H1 (cell line): ENCODE measurements at regions not wholly inside any gene's neighbourhood (a gene's known extent, or its start where the extent isn't known, plus 50 kb on each side); places are given as distances from the start of the nearest gene placed in this dataset.

Experiments
- CTCF ChIA-PET: fragments of 300-600 bp; sonication (Branson Sonifier 250); formaldehyde crosslinking; loops from one replicate; lab custom pipeline; 2021; ENCODE audit not compliant: partially characterized antibody; lab: Charles Lee
- POLR2A ChIA-PET: fragments of 300-600 bp; sonication (Branson Sonifier 250); formaldehyde crosslinking; loops from one replicate; lab custom pipeline; 2021; ENCODE audit warnings: inconsistent platforms; ENCODE audit not compliant: partially characterized antibody; lab: Charles Lee
- DNase-seq, 2 experiments: peaks; one replicate each; pipeline versions ENCODE4 v3.0.0 to v3.0.0-alpha.2; 2010 to 2022; ENCODE audit warnings: low spot score in 2 of 2, low read depth in 1 of 2, mixed read lengths in 1 of 2
- FAIRE-seq: peaks from 2 replicates; lab custom pipeline; 2011; peaks lifted over from hg19 to GRCh38; lab: Jason Lieb, UNC
- H2AFZ ChIP-seq: 2 replicates; pipeline ENCODE4 v1.8.1; 2012; ENCODE audit warnings: low read length, inconsistent platforms
- H2AK5ac ChIP-seq: 2 replicates; pipeline ENCODE4 v1.6.1; 2013; ENCODE audit warnings: low read depth, low read length
- H2BK120ac ChIP-seq: replicated peaks from 2 replicates; pipeline ENCODE3; 2013; ENCODE audit warnings: low read depth, low read length, inconsistent platforms
- H2BK12ac ChIP-seq: 2 replicates; pipeline ENCODE4 v1.6.1; 2013; ENCODE audit warnings: low read depth, low read length
- H2BK15ac ChIP-seq: 2 replicates; pipeline ENCODE4 v1.6.1; 2013; ENCODE audit warnings: low read length
- H2BK20ac ChIP-seq: 2 replicates; pipeline ENCODE4 v1.6.1; 2013; ENCODE audit warnings: low read length
- H2BK5ac ChIP-seq: 2 replicates; pipeline ENCODE4 v1.6.1; 2013; ENCODE audit warnings: low read depth, low read length
- H3K14ac ChIP-seq: 2 replicates; pipeline ENCODE4 v1.6.1; 2013; ENCODE audit warnings: inconsistent platforms; ENCODE audit not compliant: insufficient read length
- H3K18ac ChIP-seq: 2 replicates; pipeline ENCODE4 v1.6.1; 2013; ENCODE audit warnings: low read length; ENCODE audit errors: extremely low read depth
- H3K23ac ChIP-seq: 2 replicates; pipeline ENCODE4 v1.6.1; 2013; ENCODE audit warnings: inconsistent platforms; ENCODE audit not compliant: insufficient read length
- H3K23me2 ChIP-seq: 2 replicates; pipeline ENCODE4 v1.6.1; 2013; ENCODE audit warnings: low read depth, low read length
- H3K27ac ChIP-seq: 2 replicates; pipeline ENCODE4 v1.6.1; 2011; ENCODE audit warnings: low read depth, low read length, inconsistent platforms
- H3K27me3 ChIP-seq, 4 experiments: replicated peaks in 1 of 4; 1 replicate in 1 of 4; 2 replicates in 3 of 4; pipeline versions ENCODE4 v1.6.1 to v1.8.1; 2011 to 2013; ENCODE audit warnings: low read length in 3 of 4, mild to moderate bottlenecking in 3 of 4, inconsistent platforms in 2 of 4, mixed read lengths in 2 of 4, moderate library complexity in 1 of 4; ENCODE audit not compliant: control insufficient read depth in 3 of 4, insufficient read depth in 3 of 4; ENCODE audit errors: extremely low read depth in 1 of 4
- H3K36me3 ChIP-seq, 4 experiments: 2 replicates each; pipeline versions ENCODE4 v1.6.1 to v1.8.1; 2011 to 2013; ENCODE audit warnings: mild to moderate bottlenecking in 4 of 4, low read length in 3 of 4, moderate library complexity in 2 of 4, control low read depth in 1 of 4, inconsistent platforms in 1 of 4; ENCODE audit not compliant: insufficient read depth in 4 of 4, control insufficient read depth in 2 of 4
- H3K4ac ChIP-seq: replicated peaks from 2 replicates; pipeline ENCODE3; 2013; ENCODE audit warnings: low read length, low read depth, mixed read lengths, inconsistent platforms; ENCODE audit not compliant: insufficient read length
- H3K4me1 ChIP-seq, 4 experiments: replicated peaks in 1 of 4; 1 replicate in 1 of 4; 2 replicates in 3 of 4; pipeline versions ENCODE4 v1.6.1 to v1.8.1; 2011 to 2013; ENCODE audit warnings: low read length in 3 of 4, inconsistent platforms in 2 of 4, mixed read lengths in 1 of 4; ENCODE audit not compliant: insufficient read depth in 4 of 4, control insufficient read depth in 3 of 4
- H3K4me2 ChIP-seq, 2 experiments: 2 replicates each; pipeline versions ENCODE4 v1.6.1 to v1.8.1; 2011 to 2013; ENCODE audit warnings: low read depth in 2 of 2, low read length in 2 of 2, control low read depth in 1 of 2, inconsistent platforms in 1 of 2, mild to moderate bottlenecking in 1 of 2; ENCODE audit not compliant: insufficient read depth in 1 of 2
- H3K4me3 ChIP-seq, 4 experiments: fragments of 200-600, 300-600 bp in 1 of 4; sonication (generic), shearing (Covaris generic), sonication (Bioruptor Twin) in 1 of 4; 2 replicates each; pipeline versions ENCODE4 v1.5.1 to v1.8.1; 2011 to 2016; ENCODE audit warnings: low read length in 4 of 4, low read depth in 3 of 4, control low read depth in 2 of 4, inconsistent platforms in 2 of 4, mild to moderate bottlenecking in 2 of 4, mixed read lengths in 1 of 4, moderate library complexity in 1 of 4; ENCODE audit not compliant: insufficient read depth in 2 of 4; ENCODE audit errors: extremely low read depth in 1 of 4
- H3K56ac ChIP-seq: replicated peaks from 2 replicates; pipeline ENCODE3; 2013; ENCODE audit warnings: low read depth, mild to moderate bottlenecking, mixed read lengths, low read length, inconsistent platforms; ENCODE audit not compliant: insufficient read length
- H3K79me1 ChIP-seq: 2 replicates; pipeline ENCODE4 v1.6.1; 2013; ENCODE audit warnings: low read depth, low read length, control low read depth
- H3K79me2 ChIP-seq, 2 experiments: 2 replicates each; pipeline versions ENCODE4 v1.6.1 to v1.8.1; 2012 to 2013; ENCODE audit warnings: low read length in 2 of 2, mild to moderate bottlenecking in 2 of 2, inconsistent platforms in 1 of 2; ENCODE audit not compliant: insufficient read depth in 2 of 2, control insufficient read depth in 1 of 2
- H3K9ac ChIP-seq, 4 experiments: replicated peaks in 1 of 4; 1 replicate in 1 of 4; 2 replicates in 3 of 4; pipeline versions ENCODE4 v1.6.1 to v1.8.1; 2011 to 2013; ENCODE audit warnings: low read depth in 3 of 4, low read length in 3 of 4, control low read depth in 2 of 4, mild to moderate bottlenecking in 2 of 4, moderate library complexity in 2 of 4, inconsistent platforms in 1 of 4; ENCODE audit errors: extremely low read depth in 1 of 4
- H3K9me3 ChIP-seq, 2 experiments: 2 replicates each; pipeline versions ENCODE4 v1.6.1 to v1.8.1; 2012 to 2013; ENCODE audit warnings: mild to moderate bottlenecking in 2 of 2, moderate library complexity in 2 of 2, control low read depth in 1 of 2, inconsistent platforms in 1 of 2, low read depth in 1 of 2, low read length in 1 of 2, mixed read lengths in 1 of 2; ENCODE audit not compliant: insufficient read depth in 2 of 2
- H4K20me1 ChIP-seq, 2 experiments: replicated peaks in 1 of 2; 2 replicates each; pipeline versions ENCODE3 to v1.8.1; 2011 to 2013; ENCODE audit warnings: inconsistent platforms in 2 of 2, low read length in 2 of 2, mild to moderate bottlenecking in 1 of 2; ENCODE audit not compliant: insufficient read depth in 2 of 2, control insufficient read depth in 1 of 2
- H4K5ac ChIP-seq: 2 replicates; pipeline ENCODE4 v1.6.1; 2013; ENCODE audit warnings: low read length, low read depth, mixed read lengths, inconsistent platforms; ENCODE audit not compliant: insufficient read length
- H4K8ac ChIP-seq: 2 replicates; pipeline ENCODE4 v1.8.0; 2013; ENCODE audit warnings: mild to moderate bottlenecking, moderate library complexity, low read length, inconsistent platforms; ENCODE audit not compliant: insufficient read depth; ENCODE audit errors: extremely low read depth
- H4K91ac ChIP-seq: replicated peaks from 2 replicates; pipeline ENCODE3; 2013; ENCODE audit warnings: low read length, mixed read lengths, inconsistent platforms; ENCODE audit not compliant: insufficient read length
- ATF3 ChIP-seq: IDR thresholded peaks from 2 replicates; pipeline ENCODE4 v1.6.1; 2011; ENCODE audit warnings: low read depth, mild to moderate bottlenecking, low read length; ENCODE audit not compliant: insufficient read depth
- CBX5 ChIP-seq: fragments of 300-800, 300-1000 bp; sonication (generic); IDR thresholded peaks from 2 replicates; pipeline ENCODE4 v1.7.1; 2016; ENCODE audit warnings: antibody characterized with exemption, low read length, low read depth
- CTBP2 ChIP-seq: IDR thresholded peaks from 2 replicates; pipeline ENCODE4 v1.7.0; 2011; ENCODE audit warnings: borderline replicate concordance, mild to moderate bottlenecking, moderate library complexity, mixed read lengths, low read length; ENCODE audit not compliant: insufficient read depth, insufficient read length
- EZH2 ChIP-seq: fragments of 200-600 bp; sonication (generic); IDR thresholded peaks from 2 replicates; pipeline ENCODE4 v1.7.1; 2012; ENCODE audit warnings: low read depth, mild to moderate bottlenecking, moderate library complexity, low read length, inconsistent platforms; ENCODE audit not compliant: severe bottlenecking
- GABPA ChIP-seq: IDR thresholded peaks from 2 replicates; pipeline ENCODE4 v1.6.1; 2011; ENCODE audit warnings: mild to moderate bottlenecking, low read length, moderate library complexity, borderline replicate concordance; ENCODE audit not compliant: insufficient read depth
- HDAC2 ChIP-seq, 2 experiments: fragments of 300-600 bp in 1 of 2; sonication (generic) in 1 of 2; IDR thresholded peaks; 2 replicates each; pipeline ENCODE4 v1.6.1; 2011 to 2012; ENCODE audit warnings: low read depth in 2 of 2, low read length in 2 of 2, mild to moderate bottlenecking in 2 of 2, moderate library complexity in 2 of 2, borderline replicate concordance in 1 of 2, inconsistent platforms in 1 of 2
- KDM5A ChIP-seq: fragments of 200-600 bp; IDR thresholded peaks from 2 replicates; pipeline ENCODE4 v1.7.1; 2012; ENCODE audit warnings: mild to moderate bottlenecking, low read length, inconsistent platforms, mixed read lengths
- PHF8 ChIP-seq: fragments of 200-600 bp; sonication (generic); conservative IDR thresholded peaks from 2 replicates; pipeline ENCODE4 v1.7.1; 2012; ENCODE audit warnings: low read depth, mild to moderate bottlenecking, inconsistent platforms, low read length, moderate library complexity
- RBBP5 ChIP-seq: IDR thresholded peaks from 2 replicates; pipeline ENCODE4 v1.7.1; 2012; ENCODE audit warnings: low read depth, mild to moderate bottlenecking, inconsistent platforms, low read length, moderate library complexity, borderline replicate concordance
- SIN3A ChIP-seq, 2 experiments: IDR thresholded peaks in 1 of 2; conservative IDR thresholded peaks in 1 of 2; 2 replicates each; pipeline ENCODE4 v1.6.1; 2011 to 2012; ENCODE audit warnings: low read length in 2 of 2, improper control_type of control experiment in 1 of 2, low read depth in 1 of 2, mild to moderate bottlenecking in 1 of 2
- SUZ12 ChIP-seq: fragments of 200-600 bp; sonication (generic); IDR thresholded peaks from 2 replicates; pipeline ENCODE4 v1.6.1; 2012; ENCODE audit warnings: mild to moderate bottlenecking, inconsistent platforms, low read length, moderate library complexity, mixed read lengths
- TAF7 ChIP-seq: optimal IDR thresholded peaks from 2 replicates; pipeline ENCODE3; 2011; ENCODE audit warnings: low read depth, mild to moderate bottlenecking, inconsistent platforms, low read length, moderate library complexity, borderline replicate concordance
- ZNF274 ChIP-seq: IDR thresholded peaks from 2 replicates; pipeline ENCODE4 v1.7.0; 2012; ENCODE audit warnings: low read length, borderline replicate concordance; ENCODE audit errors: extremely low read depth
- WGBS, 2 experiments: shearing (Covaris generic) in 1 of 2; methylation state at CpG; one replicate each; pipeline versions ENCODE4 v1.1.6 to v1.1.7; 2013 to 2015; ENCODE audit warnings: low lambda C conversion rate in 2 of 2, mixed read lengths in 2 of 2, inconsistent platforms in 1 of 2, low coverage in 1 of 2, missing lambda C conversion rate in 1 of 2; ENCODE audit not compliant: insufficient replicate concordance in 2 of 2, insufficient coverage in 1 of 2, insufficient read length in 1 of 2; ENCODE audit errors: extremely low coverage in 1 of 2, missing lambda C conversion rate in 1 of 2; 5-methylcytosine and 5-hydroxymethylcytosine counted together

GRCh38 chr6:159512571-159512970, 180.5 kb downstream of the SOD2 start:
- H4K20me1 ChIP-seq = no peaks in the 10 kb centered on the region
- no peaks in the 10 kb centered on the region for H3K23me2 ChIP-seq
- H2BK12ac ChIP-seq = no peak overlapping the region
- H2BK120ac ChIP-seq = no peak overlapping the region
- H2BK20ac ChIP-seq = no peak overlapping the region
- ChIA-PET POLR2A (no interaction called here), CTCF (no interaction called here)
- H2BK15ac ChIP-seq = no peak overlapping the region
- WGBS, 2 experiments = 89% methylated on average over 2 of the region's 2 CpGs; no CpG with 5 or more reads in 1 of the 2 experiments
- H4K91ac ChIP-seq = no peak overlapping the region
- H3K9me3 ChIP-seq = peaks cover 55 to 69% of the 10 kb centered on the region in 2 experiments
- H3K4ac ChIP-seq = no peak overlapping the region
- no peaks in the 10 kb centered on the region for H3K36me3 ChIP-seq
- no peak overlapping the region for H4K5ac ChIP-seq
- H3K4me2 ChIP-seq = no peak overlapping the region
- no peak overlapping the region for H3K23ac ChIP-seq
- H3K14ac ChIP-seq = no peak overlapping the region
- H3K79me2 ChIP-seq = no peaks in the 10 kb centered on the region
- no peak overlapping the region for H3K56ac ChIP-seq
- no peak overlapping the region for H3K4me3 ChIP-seq
- no peak overlapping the region for H3K27ac ChIP-seq
- no peak overlapping the region for H2BK5ac ChIP-seq
- no peaks in the 10 kb centered on the region for H3K79me1 ChIP-seq
- H3K27me3 ChIP-seq = no peaks in the 10 kb centered on the region
- FAIRE-seq (no peak), DNase-seq (no peak)
- H3K18ac ChIP-seq = no peak overlapping the region
- no peak overlapping the region for H3K9ac ChIP-seq
- no peak overlapping the region for H2AK5ac ChIP-seq
- H4K8ac ChIP-seq = no peak overlapping the region
- H3K4me1 ChIP-seq = no peaks in the 10 kb centered on the region
- no peak overlapping the region for H2AFZ ChIP-seq
- TF ChIP-seq CBX5 = no peak
- no peak for TF ChIP-seq CTBP2
- no peak for TF ChIP-seq ATF3
- TF ChIP-seq RBBP5 = no peak
- TF ChIP-seq KDM5A = no peak
- TF ChIP-seq HDAC2 (IDR thresholded peaks at IDR 0.05; ENCODE audit: borderline replicate concordance in 1 of 2, low read depth in 2 of 2, low read length in 2 of 2) = no peak
- TF ChIP-seq EZH2 = no peak
- no peak for TF ChIP-seq TAF7
- TF ChIP-seq SUZ12 = no peak
- TF ChIP-seq GABPA = no peak
- TF ChIP-seq SIN3A (conservative IDR thresholded peaks at IDR 0.05 in 1 of 2, IDR thresholded peaks at IDR 0.05 in 1 of 2; ENCODE audit: low read depth in 1 of 2, low read length in 2 of 2) = no peak
- TF ChIP-seq PHF8 = no peak
- no peak for TF ChIP-seq ZNF274
